GM19372 (cell line): ENCODE measurements at regions not wholly inside any gene's neighbourhood (a gene's known extent, or its start where the extent isn't known, plus 50 kb on each side); places are given as distances from the start of the nearest gene placed in this dataset.

Experiments used
- ATAC-seq: cut with Tn5 transposase; IDR thresholded peaks from one replicate; pipeline ENCODE4 v1.9.1; 2021; ENCODE audit warnings: mild to moderate bottlenecking, low read depth, moderate library complexity; ENCODE audit not compliant: unreplicated experiment

DNA sequence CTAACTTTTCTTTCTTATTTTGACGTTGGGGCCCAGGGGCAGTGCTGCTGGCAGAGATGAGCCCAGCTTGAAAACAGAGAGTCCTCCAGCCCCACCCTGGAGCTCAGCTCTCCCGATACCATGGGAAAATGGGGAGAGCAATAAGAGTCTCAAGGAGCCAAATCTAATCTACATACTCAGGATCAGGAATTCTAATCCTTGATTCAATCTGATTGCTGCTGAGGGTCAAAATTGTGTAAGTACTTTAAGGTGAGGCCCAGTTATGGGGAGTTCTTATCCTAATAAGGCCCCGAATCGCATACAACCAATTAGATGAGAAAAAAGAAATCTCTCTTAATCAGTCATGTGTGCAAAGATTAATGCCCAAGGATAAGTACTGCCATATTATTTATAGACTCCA is 202.9 kb downstream of the FAM76B start:
- ATAC-seq = no peak

DNA sequence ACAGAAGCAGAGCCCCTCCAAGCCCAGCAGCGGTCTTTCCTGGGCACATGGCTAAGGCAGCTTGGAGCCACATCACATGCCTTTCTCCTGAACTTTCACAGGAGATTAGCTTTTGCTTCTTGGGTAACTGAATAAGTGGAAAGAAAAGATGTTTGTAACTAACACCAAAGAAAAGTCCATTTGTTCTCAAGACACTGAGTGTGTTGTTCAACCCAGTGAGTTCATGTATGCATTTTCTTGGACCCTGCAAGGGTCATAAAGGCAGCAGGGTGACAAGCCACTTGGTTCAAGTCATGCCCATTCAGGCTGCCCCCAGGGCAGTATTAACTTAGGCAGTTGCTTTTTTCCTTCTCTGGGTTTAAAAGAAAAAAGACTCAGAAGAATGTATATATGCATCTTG is 203.4 kb downstream of the FAM76B start:
- ATAC-seq = no peak

DNA sequence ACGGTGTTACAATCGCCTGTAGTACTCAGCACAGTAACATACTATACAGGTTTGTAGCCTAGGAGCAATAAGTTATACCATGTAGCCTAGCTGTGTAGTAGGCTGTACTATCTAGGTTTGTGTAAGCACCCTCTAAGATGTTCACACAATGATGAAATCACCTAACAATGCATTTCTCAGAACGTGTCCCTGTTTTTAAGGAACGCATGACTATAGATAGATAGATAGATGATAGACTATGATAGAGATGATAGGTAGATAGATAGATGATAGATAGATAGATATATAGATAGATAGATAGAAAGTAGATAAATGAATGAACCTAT is 203.9 kb downstream of the FAM76B start:
- ATAC-seq = no peak

DNA sequence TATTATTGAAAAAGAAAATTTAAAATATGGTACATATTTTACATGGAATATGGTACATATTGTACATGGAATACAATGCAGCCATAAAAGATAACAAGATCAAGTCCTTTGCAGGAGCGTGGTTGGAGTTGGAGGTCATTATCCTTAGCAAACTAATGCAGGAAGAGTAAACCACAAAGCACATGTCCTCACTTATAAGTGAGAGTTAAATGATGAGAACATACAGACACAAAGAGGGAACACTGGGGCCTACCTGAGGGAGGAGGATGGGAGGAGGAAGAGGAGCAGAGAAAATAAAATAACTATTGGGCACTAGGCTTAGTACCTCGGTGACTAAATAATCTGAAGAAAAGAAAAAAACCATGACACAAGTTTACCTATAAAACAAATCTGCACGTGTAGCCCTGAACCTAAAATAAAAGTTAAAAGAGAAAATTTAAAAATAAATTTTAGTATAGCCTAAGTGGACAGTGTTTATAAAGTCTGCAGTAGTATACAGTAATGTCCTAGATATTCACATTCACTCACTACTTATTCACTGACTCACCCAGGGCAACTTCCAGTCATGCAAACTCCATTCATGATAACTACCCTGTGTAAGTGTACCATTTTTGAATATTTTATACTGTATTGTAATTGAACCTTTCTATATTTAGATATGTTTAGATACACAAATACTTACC is 204.4 kb downstream of the FAM76B start:
- no peak for ATAC-seq

DNA sequence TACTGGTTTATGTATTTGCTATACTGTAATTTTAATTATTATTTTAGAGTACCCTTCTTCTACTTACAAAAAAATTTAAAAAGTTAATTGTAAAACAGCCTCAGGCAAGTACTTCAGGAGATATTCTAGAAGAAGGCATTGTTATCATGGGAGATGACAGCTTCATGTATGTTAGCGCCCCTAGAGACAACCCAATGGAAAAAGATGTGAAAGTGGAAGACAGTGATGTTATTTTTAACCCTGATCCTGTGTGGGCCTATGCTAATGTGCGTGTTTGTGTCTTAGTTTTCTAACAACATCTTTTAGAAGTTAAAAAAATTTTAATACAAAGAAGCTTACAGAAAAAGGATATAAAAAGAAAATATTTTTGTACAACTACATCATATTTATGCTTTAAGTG is 205.0 kb downstream of the FAM76B start:
- peak; percentile 95 for ATAC-seq

DNA sequence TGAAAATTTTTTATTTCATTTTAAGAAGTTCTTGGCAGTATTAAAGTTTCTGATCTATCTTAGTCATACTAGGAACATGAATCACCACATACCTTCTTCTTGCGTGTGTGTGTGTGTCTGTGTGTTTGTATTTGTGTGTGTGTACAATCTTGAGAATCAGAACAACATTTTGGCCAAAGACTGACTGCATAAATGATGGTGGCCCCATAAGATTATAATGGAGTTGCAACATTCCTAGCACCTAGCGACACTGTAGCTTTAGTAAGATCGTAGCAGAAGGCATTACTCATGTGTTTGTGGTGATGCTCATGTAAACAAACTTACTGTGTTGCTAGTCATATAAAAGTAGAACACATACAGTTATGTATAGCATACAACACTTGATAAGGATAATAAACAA is 205.4 kb downstream of the FAM76B start:
- ATAC-seq = peak; percentile 21

DNA sequence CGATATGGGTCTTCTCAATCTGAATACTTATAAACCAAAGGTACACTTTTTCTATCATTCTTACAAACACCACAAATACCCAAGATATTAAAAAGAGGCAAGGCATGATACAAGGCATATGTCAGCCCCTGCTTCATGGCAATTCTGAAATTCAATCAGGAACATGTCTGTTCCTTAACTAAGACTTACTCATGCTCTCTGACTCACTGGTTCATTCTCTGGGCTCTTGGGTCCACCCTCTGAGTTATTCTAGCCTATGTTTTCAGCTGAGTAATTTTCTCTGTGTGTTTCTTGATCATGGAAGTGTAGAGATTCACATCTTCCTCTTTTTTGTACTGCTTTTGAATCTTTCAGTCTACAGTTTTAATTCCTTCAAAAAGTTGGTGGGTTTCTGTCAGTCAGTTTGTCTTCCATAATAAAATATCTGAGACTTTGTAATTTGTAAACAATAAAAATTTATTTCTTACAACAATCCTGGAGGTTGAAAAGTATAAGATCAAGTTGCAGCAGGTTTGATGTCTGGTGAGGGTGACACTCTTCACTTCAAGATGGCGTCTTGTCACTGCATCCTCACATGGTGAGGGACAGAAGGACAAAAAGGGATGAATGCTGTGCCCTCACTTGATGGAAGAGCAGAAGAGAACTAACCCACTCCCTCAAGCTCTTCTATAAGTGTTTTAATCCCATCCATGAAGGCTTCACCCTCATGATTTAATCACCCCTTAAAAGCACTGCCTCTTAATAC is 211.7 kb downstream of the FAM76B start:
- no peak for ATAC-seq

DNA sequence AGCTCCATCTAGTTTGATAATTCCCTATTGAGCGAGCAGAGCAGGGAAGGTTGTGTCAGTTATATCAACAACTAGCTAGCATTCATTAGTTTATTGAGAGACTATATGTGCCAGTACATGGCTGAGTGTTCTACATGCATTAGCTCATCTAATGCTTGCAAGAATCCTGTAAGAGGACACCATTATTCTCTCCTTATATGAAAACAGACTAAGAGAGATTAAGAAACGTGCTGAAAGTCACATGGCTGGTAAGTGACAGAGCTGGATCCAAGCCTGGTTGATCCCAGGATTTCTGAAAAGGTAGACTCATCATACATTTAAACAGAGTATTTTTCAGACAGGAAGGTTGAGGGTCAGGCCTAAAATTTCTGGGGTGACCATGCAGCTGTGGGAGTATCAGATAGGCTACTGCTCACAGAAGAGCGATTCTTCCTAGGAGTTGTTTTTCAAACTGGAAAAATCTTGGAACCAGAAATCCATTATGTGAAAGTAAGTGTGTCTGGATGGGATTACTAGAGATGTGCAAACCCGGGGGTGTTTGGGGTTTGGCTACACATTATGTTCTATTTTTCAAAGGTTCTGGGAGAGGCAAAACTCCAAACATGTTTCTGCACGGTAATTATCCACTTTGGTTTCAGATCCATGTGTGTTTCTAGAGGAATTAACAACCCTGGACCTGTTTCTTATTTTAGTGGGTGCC is 213.3 kb downstream of the FAM76B start:
- ATAC-seq = no peak

DNA sequence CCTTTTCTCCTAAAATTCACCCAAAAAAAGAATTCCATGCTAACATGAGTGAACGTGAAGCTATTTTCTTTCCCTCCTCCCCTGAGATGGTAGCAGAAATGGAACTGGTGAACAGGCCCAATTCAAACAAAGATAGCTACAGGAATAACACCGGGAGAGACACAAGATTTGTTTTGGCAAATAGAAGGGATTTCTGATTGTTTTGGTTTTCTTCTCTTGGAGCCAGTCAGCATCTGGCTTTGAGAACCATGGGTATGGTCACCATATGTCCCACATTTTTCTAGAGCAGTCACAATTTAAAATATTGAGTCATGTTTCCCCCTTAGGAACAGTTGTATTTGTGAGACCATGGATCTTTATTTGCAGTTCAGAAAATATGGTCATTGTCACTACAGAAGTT is 214.1 kb downstream of the FAM76B start:
- no peak for ATAC-seq

DNA sequence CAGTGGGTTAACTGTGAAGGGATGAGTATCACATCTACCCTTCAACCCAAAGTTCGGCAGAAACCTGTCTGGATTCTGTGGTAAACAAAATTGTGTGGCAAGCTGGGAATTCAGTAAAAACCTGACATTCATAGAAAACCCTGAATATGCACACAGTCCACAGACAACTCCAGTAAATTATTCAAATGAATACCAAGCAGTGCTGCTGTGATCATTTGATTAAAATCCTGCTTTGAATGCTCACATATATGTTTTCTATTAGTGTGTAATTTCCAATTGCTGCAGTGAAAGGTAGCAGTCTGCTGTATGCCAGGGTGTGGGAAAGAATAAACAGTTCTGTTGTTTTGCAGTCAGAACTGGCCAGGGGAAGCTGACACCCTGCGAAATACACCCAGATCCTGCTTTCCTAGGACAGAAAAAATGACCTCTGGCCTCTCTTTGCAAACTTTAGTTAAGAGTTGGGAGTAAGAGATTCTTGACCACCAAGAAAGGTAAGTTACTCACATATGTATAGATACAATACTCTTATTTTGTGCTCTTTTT is 217.8 kb downstream of the FAM76B start:
- no peak for ATAC-seq

DNA sequence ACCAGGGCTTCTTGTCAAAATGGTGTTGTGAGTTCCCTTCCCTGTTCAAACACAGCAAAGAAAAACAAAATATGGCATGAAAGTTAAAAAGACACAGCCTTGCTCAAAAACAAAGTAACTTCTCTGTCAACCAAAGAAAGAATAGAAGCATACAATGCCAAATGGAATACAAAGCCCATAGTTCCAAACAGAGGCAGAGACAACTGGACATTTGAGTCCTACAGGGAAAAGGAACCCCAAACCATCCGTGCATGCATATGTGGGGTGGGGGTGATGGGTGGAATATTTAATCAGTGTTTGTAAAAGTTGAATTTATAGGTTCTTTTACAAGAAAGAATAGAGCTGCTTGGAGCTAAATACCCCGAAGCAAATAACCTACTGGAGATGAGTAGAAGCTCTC is 218.7 kb downstream of the FAM76B start:
- ATAC-seq = no peak

DNA sequence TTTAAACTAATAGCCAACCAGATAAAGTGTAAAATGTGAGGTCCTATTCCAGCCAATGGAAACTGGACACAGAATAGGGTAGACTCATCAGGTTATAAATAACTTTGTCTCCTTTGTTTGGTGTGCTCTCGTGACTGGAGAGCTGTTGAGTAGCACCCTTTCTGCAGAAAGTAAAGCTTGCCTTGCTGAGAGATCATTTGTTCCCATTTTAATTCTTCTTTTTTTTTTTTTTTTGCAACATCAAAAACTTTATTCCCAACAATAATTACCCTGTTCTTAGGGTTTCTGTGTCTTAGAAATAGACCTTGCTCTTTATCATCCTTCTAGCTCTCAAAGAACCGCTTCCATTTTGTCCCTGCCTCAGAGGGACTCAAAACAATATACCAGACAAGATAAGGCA is 220.4 kb downstream of the FAM76B start:
- ATAC-seq = no peak

DNA sequence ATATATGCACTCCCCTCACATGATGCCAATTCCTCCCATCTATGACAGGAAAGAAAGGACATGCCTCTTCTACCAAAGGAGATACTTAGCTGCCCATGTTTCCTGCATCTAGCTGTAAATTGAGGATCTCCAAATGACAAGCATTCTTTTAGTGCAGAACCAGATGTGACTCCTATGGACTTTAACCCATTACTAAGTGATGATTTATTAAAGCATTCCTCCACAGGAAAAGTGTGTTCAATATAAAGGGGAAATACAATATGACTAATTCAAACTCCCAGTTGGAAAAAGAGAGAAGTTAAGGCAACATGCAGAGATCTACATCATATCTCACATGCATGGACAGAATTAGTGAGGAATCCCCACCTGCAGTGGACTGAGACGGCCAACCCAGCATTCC is 221.3 kb downstream of the FAM76B start:
- ATAC-seq = no peak

DNA sequence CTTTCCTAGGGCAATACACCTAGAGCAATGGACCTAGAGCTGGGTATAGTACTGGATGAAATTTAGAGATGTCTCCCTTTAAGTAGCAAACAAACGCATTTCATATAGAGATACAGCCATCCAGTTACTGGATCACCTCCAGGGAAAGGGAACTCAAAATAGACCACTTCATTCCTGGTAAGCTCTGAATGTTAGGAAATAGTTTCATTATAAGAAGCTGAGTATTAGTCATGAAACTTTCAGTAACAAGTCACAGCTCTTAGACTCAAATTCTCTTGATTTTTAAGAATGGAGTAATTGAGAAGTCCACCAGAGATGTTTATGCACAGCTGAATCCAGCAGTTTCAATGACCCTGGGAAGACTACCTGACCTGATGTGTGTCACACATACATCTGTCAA is 221.9 kb downstream of the FAM76B start:
- no peak for ATAC-seq

DNA sequence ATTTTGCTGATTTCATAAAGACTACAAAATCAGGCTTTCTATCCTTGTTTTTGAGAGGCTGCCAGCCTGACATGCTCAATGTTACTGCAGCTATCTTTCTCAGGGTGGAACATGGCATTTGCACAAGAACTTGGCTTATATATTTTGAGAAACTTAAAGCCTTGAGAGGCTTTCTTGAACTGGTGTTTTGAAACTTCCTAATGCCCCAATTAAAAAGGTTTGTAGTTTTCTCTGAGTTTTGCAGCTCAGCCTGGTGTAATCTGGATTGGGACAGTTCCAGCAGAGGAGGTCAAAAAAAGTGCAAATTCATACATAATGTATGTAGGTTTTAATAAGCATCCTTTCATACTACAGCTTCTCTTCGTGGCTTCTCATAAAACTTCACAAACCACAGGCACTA is 223.4 kb downstream of the FAM76B start:
- no peak for ATAC-seq

DNA sequence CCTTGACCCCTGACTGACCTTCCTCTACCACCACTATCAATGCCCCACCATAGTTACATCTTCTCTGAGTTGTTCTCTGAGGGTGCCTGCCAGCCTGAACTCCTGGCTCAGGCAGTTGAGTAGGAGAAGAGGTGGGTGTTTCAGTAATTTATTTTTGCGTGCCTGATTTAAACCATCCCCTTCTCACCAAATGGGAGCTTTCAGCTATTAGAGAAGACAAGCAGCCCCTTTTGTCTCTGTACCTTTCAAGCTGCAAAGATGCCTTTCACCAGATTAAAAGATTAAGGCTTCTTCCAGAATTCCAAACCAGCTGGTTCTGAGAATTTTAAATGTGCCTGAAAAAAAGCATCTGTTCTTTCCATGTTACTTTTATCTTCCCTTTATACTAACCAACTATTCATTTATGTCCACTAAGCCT is 223.8 kb downstream of the FAM76B start:
- ATAC-seq = no peak

DNA sequence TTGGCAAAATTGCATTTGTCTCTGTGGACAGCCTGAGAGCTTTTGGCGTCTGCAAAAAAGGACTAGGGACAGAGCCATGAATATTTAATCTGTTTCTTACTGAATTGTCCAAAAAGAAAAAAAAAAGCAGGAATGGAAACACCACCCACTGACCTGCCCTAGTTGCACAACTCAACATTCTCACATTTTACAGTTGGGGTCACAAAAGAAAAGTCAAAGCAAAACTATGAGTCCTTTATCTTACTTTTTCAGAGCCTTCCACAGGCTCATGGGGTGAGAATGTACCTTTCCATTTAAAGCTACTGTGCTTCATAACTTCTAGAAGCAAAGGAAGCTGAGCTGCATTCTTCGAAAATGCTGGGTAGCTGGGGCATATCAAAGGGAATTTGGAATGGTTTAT is 225.7 kb downstream of the FAM76B start:
- ATAC-seq = no peak

DNA sequence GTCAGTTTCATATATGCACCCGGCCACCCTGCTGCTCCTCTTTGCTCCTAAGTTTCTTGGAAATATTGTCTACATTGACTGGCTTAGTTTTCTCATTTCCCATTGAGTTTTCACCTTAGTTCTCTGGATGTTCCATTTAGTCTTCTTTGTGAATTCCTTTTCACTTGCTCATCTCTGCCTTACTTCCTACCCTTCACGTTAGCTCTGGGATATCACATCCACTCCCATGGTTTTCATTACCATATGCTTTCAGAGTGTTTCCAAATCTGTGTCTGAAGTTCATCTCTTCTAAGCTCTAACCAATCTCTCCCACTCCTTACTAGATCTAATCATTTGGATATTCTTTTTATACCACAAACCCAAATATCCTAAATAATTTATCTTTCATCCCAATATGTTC is 226.4 kb downstream of the FAM76B start:
- ATAC-seq = no peak

DNA sequence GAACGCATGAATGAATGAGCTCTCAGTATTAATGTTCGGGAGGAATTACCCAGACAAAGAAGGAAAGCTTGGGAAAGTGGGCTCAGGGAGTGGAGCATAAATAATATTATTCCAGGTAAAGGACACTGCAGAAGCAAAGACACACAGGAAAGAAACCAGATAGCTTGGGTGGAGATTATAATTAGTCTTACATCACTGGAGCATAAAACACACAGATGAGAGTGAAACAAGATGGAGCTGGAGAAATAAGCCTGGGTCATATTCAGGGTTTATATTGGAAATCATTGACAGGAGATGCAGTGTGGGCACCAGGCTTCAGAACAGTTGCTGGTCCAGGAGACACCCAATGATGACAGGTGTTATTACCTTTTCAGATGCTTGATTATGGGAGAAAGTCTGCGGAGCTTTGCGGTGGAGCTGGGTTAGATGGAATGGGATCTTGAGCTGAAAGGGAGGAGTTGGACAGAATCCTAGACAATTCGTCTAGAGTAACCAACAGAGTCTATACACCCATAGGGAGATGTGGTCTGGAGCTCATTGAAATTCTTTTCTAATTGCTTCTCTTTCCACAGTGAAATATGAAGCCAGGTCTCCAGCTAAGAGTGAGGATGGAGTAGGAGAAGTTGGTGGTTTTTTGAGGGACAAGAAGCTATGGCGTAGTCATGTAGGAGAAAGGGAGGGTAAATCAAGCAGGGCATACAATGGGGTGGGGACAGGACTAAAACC is 227.2 kb downstream of the FAM76B start:
- ATAC-seq = no peak

DNA sequence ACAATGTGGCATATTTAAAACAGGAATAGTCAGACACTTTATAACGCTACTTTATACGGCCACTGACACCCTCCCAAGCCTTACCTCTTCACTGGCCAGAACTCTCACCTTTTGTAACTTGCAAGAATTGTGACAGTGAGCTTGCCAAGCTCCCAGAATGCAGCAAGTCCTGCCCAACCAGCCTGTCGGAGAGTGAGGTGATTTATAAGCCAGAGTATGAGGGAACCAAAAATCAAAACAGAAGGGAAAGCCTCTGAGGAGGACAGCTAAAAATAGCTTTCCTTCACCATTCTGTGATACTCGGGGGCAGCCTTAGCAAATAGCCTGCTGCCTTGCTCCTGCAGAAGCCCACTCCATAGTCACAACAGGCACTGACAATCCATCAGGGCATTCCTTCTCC is 229.7 kb downstream of the FAM76B start:
- no peak for ATAC-seq

DNA sequence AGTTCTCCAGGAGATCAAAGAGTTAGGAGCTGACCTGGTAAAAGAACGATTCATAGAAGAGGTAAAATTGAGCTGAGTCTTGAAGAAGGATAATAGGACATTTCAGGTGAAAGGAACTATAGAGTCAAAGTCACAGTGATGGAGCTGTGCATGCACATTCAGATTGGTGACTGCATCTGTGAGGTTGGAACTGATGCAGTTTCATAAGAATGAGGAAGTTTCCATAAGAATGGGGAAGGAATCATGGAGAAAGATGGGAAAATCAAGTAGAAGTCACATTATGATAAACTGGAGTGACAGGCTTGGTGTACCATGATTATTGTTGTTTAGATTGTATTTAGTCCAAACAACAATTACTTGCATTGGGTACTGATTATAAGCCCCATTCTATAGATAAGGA is 232.2 kb downstream of the FAM76B start:
- no peak for ATAC-seq
